H7 (cell line): ENCODE measurements at regions not wholly inside any gene's neighbourhood (a gene's known extent, or its start where the extent isn't known, plus 50 kb on each side); places are given as distances from the start of the nearest gene placed in this dataset.
"Not testable (repeated sequence)": the region's sequence is repeated elsewhere in the genome, so short reads cannot be mapped to it uniquely, and the experiment has no call there.

ENCODE experiments used
- DNase-seq: peaks from one replicate; pipeline ENCODE4 v3.0.0; 2012
- H3K27me3 ChIP-seq: 2 replicates; pipeline ENCODE4 v1.6.0; 2011; ENCODE audit warnings: mild to moderate bottlenecking, low read length; ENCODE audit not compliant: control insufficient read depth, insufficient read depth
- H3K36me3 ChIP-seq: replicated peaks from 2 replicates; pipeline ENCODE4 v1.5.1; 2011; ENCODE audit warnings: low read length; ENCODE audit not compliant: control insufficient read depth, insufficient read depth
- H3K4me3 ChIP-seq: 2 replicates; pipeline ENCODE4 v1.5.1; 2011; ENCODE audit warnings: low read depth, mild to moderate bottlenecking, control low read depth, low read length, moderate library complexity; ENCODE audit not compliant: insufficient read depth

- DNase-seq = no peak
- H3K36me3 ChIP-seq = no peaks in the 10 kb centered on the region
- no peak overlapping the region for H3K4me3 ChIP-seq
- H3K27me3 ChIP-seq = no peaks in the 10 kb centered on the region
These were observed 507.9 kb downstream of the PCDH7 start for GRCh38 chr4:31228068-31228467.

GRCh38 chr4:31230594-31230993 is 510.4 kb downstream of the PCDH7 start:
- DNase-seq = no peak
- no peak overlapping the region for H3K4me3 ChIP-seq
- H3K27me3 ChIP-seq = no peaks in the 10 kb centered on the region
- no peaks in the 10 kb centered on the region for H3K36me3 ChIP-seq

GRCh38 chr4:31234494-31234893 is 514.3 kb downstream of the PCDH7 start:
- Histone ChIP-seq H3K36me3 (no peaks in the 10 kb centered on the region), H3K27me3 (no peaks in the 10 kb centered on the region), H3K4me3 (no peak overlapping the region)
- no peak for DNase-seq

- no peak for DNase-seq
- H3K36me3 ChIP-seq = no peaks in the 10 kb centered on the region
- H3K4me3 ChIP-seq = no peak overlapping the region
- H3K27me3 ChIP-seq = no peaks in the 10 kb centered on the region
These were observed 514.7 kb downstream of the PCDH7 start for GRCh38 chr4:31234901-31235300.

- DNase-seq = no peak
- Histone ChIP-seq H3K36me3 (no peaks in the 10 kb centered on the region), H3K4me3 (no peak overlapping the region), H3K27me3 (no peaks in the 10 kb centered on the region)
These were observed 516.0 kb downstream of the PCDH7 start for GRCh38 chr4:31236020-31236638.

GRCh38 chr4:31236639-31237173 is 516.5 kb downstream of the PCDH7 start:
- Histone ChIP-seq H3K36me3 (no peaks in the 10 kb centered on the region), H3K4me3 (no peak overlapping the region), H3K27me3 (no peaks in the 10 kb centered on the region)
- no peak for DNase-seq

- DNase-seq = no peak
- H3K4me3 ChIP-seq = no peak overlapping the region
- no peaks in the 10 kb centered on the region for H3K36me3 ChIP-seq
- H3K27me3 ChIP-seq = no peaks in the 10 kb centered on the region
These were observed 517.1 kb downstream of the PCDH7 start for GRCh38 chr4:31237233-31237632.

GRCh38 chr4:31239886-31240285 is 519.7 kb downstream of the PCDH7 start:
- Histone ChIP-seq H3K27me3 (no peaks in the 10 kb centered on the region), H3K36me3 (no peaks in the 10 kb centered on the region), H3K4me3 (no peak overlapping the region)
- DNase-seq = no peak

- Histone ChIP-seq H3K4me3 (no peak overlapping the region), H3K36me3 (no peaks in the 10 kb centered on the region), H3K27me3 (no peaks in the 10 kb centered on the region)
- DNase-seq = no peak
These were observed 521.4 kb downstream of the PCDH7 start for GRCh38 chr4:31241504-31242106.

- Histone ChIP-seq H3K36me3 (no peaks in the 10 kb centered on the region), H3K27me3 (no peaks in the 10 kb centered on the region), H3K4me3 (no peak overlapping the region)
- no peak for DNase-seq
These were observed 526.7 kb downstream of the PCDH7 start for GRCh38 chr4:31246856-31247255.

- H3K36me3 ChIP-seq = no peaks in the 10 kb centered on the region
- H3K27me3 ChIP-seq = no peaks in the 10 kb centered on the region
- no peak for DNase-seq
- no peak overlapping the region for H3K4me3 ChIP-seq
These were observed 539.0 kb downstream of the PCDH7 start for GRCh38 chr4:31259119-31259518.

- Histone ChIP-seq H3K4me3 (no peak overlapping the region), H3K27me3 (no peaks in the 10 kb centered on the region), H3K36me3 (no peaks in the 10 kb centered on the region)
- DNase-seq = no peak
These were observed 541.5 kb downstream of the PCDH7 start for GRCh38 chr4:31261632-31262031.

GRCh38 chr4:31266094-31266493 is 545.9 kb downstream of the PCDH7 start:
- H3K36me3 ChIP-seq, H3K4me3 ChIP-seq, DNase-seq, H3K27me3 ChIP-seq: not testable (repeated sequence)

GRCh38 chr4:31272331-31273061 is 552.3 kb downstream of the PCDH7 start:
- Histone ChIP-seq H3K36me3 (no peaks in the 10 kb centered on the region), H3K4me3 (no peak overlapping the region), H3K27me3 (no peaks in the 10 kb centered on the region)
- DNase-seq = no peak

- no peaks in the 10 kb centered on the region for H3K27me3 ChIP-seq
- H3K36me3 ChIP-seq = no peaks in the 10 kb centered on the region
- no peak for DNase-seq
- H3K4me3 ChIP-seq = no peak overlapping the region
These were observed 555.7 kb downstream of the PCDH7 start for GRCh38 chr4:31275906-31276305.
